HS-27A (cell line): ENCODE measurements at regions not wholly inside any gene's neighbourhood (a gene's known extent, or its start where the extent isn't known, plus 50 kb on each side); places are given as distances from the start of the nearest gene placed in this dataset.
"Not testable (repeated sequence)": the region's sequence is repeated elsewhere in the genome, so short reads cannot be mapped to it uniquely, and the experiment has no call there.

Source experiments
- DNase-seq: peaks from one replicate; pipeline ENCODE4 v3.0.0-alpha.2; 2012; ENCODE audit warnings: low read depth, missing footprints

DNA sequence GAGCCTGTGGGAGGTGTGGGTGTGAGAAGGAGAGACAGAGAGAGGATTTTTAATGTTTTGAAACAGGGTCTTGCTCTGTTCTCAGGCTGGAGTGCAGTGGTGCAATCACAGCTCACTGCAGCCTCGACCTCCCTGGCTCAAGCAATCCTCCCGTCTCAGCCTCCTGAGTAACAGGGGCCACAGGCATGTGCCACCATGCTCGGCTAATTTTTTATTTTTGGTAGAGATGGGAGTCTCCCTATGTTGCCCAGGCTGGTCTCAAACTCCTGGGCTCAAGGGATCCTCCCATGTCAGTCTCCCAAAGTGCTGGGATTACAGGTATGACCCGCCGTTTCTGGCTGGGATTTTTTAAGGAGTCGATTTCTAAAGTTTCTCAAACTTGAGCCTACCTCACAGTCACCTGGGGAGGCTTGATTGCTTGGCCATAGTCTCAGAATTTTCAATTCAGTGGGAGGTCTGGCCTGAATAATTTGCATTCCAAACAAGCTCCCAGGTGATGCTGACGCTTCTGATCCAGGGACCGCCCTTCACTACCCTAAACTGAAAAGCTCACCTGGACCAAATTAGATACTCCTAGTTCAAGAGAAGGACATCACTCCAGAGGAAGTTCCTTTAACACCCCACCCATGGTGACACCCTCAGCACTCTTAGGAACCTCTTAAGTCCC is 70.8 kb upstream of the SLC1A4 start:
- DNase-seq: no peak

DNA sequence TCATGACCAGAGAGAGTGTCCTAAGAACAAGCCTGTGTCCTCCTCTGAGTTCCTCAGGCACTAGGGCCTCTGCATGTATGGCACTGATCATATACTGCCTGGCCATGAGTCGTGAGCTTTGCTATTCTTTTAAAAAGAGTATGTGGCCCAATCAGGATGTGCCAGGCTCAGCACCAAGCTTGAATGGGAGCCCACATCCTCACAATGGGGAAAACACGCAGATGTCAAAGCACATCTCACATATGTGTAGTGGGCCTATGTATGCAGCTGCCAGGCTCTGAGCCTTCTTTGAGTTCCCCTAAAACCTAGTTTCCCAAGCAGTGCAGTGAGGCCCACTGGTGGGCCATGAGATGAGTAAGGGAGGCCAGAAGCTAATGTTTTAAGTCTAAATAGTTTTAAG is 69.9 kb upstream of the SLC1A4 start:
- DNase-seq: no peak

DNA sequence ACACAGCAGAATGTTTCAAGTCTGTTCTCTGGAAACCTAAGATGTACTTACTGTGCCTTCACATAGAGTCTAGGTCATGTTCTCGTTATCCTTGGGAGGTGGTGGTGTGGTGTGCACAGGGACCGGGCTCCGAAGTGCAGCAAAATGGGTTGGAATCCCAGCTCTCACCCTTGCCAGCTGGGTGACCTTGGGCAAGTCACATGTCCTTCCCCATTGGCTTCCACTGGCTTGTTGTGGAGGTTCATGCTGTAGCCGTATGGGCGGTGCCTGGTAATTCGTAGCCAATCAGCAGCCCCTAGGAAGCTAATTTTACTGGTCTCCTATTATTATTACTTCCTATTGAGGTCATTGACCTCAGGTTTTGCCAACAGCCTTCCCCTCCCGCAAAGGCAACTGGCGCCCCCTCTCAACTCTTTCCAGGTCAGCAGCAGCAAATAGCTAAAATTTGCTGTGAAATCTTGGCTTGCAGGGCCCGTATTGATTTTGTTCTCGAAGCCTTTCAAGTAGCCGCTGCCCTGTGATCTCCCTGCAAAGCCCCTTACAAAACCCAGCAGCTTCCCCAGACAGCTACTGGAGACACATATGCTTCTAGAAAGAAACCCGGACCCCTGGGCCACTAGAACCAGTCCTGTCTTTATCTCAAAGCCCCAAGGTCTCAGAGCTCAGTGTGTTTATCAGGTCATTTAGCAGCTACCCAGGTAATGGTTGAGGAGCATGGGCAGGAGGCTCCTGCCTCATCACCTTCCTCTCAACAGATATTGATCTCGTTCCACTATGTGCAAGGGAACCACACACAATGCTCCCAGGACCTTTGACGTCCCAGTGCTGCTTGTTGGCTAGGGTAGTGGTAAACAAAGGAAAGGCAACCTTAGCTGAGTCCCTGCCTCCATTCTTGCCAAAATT is 66.5 kb upstream of the SLC1A4 start:
- DNase-seq: no peak

DNA sequence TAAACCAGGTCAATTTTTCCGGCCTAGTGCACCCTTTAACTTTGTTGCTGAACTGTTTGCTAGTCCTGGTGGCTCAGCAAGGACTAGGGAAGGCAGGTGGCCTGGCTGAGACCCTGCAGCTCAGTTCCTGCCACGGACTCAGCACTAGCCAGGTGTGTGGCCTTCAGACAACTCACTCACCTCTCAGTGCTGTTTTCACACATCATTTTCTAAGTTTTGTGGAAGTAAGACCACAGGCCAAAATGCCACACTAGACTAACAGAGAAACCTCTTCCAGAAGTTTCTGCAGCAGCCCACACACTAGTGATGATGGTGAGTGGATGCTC is 65.9 kb upstream of the SLC1A4 start:
- DNase-seq: no peak

DNA sequence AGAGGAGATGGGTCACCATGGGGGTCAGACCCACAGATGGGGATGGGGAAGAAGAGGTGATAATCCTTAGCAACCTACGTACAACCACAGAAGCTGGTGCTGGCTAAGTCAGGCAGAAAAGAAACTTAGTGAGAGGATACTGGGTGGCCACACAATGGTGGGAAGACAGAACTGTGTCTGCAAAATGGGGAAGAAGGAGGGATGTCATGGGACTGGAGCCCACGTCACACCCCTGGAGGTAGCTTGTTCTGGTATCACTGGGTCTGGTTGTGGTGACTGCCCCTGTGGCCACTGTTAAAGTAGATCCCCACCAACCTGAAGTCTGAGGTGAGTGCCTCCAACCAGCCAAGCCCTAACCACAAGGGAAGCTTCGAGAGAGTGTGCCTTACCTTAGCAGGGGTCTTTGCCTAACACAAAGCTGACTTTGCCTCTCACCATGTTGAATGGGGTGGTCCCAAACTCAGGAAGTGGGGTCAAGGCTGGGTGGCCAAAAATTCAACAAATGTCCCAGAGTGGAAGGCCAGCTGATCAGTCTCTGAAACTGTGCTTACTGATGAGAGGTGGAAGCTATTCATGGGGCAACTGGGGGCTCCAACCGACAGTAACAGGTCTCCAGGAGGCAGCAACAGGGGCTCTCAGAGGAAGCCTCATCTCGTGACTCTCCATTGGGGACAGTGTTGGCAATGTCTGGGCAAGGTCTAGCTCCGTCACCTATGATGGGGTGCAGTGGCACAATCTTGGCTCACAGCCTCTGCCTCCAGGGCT is 64.8 kb upstream of the SLC1A4 start:
- DNase-seq: no peak

DNA sequence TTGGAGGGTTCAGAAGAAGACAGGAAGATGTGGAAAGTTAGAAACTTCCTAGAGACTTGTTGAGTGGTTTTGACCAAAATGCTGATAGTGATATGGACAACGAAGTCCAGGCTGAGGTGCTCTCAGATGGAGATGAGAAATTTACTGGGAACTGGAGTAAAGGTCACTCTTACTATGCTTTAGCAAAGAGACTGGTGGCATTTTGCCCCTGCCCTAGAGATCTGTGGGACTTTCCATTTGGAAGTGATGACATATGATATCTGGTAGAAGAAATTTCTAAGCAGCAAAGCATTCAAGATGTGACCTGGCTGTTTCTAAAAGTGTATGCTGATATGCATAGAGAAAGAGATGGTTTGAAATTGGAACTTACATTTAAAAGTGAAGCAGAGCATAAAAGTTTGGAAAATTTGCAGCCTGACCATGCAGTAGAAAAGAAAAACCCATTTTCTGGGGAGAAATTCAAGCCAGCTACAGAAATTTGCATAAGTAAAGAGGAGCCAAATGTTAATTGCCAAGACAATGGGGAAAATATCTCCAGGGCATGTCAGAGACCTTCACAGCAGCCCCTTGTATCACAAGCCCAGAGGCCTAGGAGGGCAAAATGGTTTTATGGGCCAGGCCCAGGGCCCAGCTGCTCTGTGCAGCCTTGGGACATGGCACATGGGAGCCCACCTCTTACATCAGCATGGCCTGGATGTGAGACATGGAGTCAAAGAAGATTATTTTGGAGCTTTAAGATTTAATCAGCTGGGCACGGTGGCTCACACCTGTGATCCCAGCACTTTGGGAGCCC is 63.1 kb upstream of the SLC1A4 start:
- not testable (repeated sequence) for DNase-seq

DNA sequence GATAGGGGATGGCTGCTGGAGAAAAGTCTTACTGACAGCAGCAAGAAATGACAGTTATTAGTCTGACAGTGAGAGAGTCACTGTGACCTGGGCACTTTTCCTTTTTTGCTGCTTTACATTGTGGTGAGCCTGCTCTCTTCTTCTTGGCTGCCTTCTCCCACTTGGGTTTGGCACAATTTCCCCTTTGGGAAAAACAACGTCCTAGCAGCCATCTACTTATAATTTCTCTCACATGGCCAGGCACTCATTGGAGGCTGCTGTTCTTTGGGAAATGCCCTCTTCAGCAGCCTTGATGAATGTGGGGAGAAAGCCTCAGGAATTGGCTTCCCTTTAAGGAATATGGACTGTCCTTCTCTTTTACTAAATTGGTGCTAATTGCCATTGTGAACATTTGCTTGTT is 60.4 kb upstream of the SLC1A4 start:
- DNase-seq: no peak

DNA sequence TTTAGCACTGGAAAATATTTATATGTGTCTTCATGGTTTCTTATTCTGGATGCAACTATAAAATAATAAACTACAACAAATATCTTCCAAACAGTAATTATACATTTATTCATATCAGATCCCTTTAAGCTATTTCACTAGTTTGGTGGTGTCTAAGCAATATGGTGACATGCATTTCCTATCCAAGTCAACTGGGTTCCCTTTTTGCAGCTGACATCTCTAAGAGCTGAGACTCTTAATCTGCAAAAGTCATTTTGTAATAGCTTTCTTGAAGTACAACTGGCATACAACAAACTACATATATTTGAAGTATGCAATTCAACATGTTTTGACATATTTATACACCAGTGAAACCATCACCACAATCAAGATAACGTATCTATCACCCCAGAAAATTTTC is 59.9 kb upstream of the SLC1A4 start:
- no peak for DNase-seq

DNA sequence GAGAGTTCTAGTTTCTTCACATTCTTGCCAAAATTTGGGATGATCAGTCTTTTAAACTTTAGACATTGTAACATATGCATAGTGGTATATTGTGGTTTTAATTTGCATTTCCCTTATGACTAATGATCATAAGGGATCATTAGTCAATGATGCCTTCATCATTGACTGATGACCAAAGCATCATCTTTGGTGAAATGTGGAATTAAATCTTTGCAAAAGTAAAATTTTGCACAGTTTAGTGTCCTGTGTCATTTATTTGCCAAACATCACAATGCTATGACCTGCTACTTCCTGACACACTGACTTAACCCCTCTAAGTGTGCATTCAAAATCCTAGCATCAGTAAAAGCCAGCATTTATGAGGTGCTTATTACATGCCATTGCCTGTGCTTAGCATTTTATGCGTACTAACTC is 58.9 kb upstream of the SLC1A4 start:
- no peak for DNase-seq

DNA sequence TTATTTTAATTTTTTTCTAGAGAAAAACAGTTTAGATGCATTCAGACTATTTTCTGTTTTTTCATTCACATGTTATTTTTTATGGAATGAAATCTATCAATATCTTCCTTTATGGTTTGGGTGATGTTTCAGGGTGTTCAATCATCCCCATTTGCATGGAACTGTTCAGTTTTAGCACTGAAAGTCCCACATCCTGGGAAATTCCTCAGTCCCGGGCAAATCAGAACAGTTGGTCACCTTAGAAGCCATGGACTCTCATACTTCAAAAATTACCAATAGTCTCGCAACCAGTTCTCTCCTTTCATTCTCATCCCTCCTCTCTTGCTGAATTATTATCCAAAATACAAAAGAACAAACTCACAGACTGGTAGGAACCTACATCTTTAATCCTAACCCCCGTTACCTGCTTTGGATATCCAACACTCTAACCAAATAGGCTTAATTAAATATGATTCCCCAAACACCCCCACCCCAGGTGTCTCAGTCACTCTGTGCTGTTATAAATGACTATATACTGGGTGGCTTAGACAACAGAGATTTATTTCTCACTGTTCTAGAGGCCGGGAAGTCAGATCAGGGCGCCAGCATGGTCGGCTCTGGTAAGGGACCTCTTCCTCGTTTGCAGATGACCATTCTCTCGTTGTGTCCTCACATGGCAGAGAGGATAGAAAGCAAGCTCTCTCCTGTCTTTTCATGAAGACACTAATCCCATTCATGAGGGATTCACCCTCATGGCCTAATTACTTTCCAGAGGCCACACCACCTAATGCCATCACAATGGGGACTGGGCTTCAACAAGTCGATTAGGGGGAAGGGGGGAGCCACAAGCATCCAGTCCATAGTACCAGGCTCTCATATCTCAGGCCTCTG is 57.7 kb upstream of the SLC1A4 start:
- DNase-seq: no peak

DNA sequence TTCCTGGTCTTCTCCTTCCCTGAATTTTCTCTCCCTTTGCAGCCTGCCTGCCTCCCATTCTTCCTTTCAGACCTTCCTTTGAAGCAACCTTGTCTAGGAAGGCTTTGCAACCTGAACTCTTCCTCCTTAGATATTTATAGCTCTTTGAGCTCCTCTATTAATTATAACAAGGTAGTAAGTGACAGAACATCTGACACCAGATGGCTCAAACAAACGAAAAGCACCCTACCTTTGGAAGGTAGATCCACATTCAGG is 57.2 kb upstream of the SLC1A4 start:
- no peak for DNase-seq

DNA sequence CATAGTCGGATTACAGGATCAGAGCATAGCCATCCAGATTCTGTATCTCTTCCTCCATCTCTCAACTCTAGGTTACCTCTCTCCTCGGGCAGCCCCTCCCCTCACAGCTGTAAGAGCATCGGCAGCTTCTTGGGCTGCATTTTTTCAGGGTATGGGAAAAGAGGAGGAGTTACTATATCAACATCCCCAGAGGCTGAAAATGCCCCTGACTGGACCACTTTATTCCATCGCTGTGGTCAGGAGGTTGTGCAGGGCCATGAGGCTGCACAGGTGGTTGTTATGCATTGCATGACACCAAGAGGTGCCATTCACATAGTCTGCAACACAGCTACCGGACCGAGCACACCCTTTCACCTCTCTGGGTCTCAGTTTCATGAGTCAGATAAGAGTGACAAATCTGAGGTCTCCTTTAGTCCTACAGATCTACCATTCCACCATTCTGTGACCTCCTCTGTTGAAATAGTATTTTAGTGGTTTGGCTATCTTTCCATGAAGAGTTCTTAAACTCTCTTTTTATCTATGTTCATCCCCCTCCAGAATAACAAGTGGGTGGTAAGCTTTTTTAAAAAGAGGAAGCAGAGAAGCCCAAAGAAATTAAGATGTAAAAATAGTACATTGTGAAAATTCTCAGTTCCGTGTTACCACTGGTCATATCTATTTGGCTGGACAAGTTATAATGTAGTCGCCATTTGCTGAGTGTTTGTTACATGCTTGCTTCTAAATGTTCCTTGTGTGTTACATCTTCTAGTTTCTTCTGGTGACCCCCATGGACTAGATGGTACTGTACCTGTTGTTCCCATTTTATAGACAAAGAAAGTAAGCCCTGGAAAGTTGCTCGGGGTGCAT is 56.6 kb upstream of the SLC1A4 start:
- DNase-seq: no peak

DNA sequence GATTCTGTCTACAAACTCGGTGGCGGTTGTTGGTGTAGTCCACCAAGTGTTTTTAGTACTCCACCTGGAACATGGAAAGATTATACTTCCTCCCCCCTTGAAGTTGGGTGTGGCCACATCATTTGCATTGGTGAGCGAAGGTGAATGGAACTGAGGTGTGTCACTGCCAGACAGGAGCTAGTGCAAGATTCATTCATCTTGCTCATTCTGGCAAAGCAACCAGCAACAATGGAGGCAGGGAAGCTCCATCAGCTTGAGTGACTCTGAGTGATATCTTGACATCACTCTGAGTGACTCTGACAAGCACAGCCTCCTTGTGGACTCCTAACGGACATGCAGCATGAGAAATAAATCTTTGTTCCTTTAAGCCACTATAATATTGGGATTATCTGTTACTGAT is 54.7 kb upstream of the SLC1A4 start:
- no peak for DNase-seq

DNA sequence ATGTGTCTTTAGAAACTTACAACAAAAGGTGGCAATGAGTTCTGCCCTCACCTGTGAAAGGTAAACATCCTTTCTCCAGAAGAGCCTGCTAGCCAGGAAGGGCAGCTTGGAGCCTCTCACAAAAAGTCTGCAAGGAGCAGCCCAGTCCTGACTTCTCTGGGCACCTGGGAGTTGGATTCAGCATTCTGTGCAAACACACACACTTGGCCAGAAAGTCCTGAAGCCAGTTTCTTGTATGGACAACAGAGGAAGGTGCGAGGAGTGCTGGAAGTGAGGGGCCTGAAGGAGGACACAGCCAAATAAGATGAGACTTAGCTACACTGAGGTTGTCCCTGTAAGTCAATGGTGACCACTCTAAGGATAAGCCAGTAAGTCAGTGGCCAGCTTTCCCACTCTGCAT is 52.4 kb upstream of the SLC1A4 start:
- DNase-seq: no peak

DNA sequence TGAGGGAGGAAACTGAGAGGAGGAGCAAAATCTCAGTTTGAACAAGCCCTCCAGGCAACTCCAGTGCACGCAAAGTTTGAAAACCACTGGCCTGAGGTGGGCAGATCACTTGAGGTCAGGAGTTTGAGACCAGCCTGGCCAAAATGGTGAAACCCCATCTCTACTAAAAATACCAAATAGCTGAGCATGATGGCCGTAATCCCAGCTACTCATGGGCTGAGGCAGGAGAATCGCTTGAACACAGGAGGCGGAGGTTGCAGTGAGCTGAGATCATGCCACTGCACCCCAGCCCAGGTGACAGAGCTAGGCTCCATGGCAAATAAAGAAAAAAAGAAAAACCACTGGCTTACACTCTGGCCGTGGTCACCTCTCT is 51.9 kb upstream of the SLC1A4 start:
- DNase-seq: not testable (repeated sequence)

DNA sequence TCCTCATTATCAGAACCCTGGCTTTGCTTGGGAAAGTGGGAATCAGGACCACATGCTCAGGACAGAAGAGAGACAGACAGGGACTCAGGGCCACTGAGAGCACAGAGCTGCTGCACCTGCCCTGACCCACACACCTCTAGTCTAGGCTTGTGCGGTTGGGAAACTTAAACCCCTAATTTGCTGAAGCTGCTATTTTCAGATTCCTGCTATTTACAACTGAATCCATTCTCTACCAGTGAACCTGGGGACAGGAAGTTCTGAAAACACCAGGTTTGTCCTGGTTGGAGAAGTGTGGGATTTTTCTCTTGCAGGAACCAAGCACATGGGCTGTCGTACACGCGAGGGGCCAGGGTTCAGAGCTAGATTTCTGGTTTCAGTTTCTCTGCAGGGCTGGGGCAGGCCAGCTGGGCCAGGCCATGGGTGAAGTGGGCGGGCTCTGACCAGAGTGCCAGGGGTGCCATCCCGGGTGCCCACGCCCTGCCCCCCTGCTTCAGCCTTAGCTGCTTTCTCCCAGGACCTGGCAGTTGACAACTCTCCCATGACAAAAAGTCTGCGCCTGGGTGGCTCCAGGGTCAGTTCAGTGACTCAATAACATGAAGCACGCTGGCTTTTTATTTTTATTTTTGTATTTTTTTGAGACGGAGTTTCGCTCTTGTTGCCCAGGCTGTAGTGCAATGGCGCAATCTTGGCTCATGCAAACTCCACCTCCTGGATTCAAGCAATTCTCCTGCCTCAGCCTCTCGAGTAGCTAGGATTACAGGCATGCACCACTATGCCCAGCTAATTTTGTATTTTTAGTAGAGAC is 51.3 kb upstream of the SLC1A4 start:
- no peak for DNase-seq

DNA sequence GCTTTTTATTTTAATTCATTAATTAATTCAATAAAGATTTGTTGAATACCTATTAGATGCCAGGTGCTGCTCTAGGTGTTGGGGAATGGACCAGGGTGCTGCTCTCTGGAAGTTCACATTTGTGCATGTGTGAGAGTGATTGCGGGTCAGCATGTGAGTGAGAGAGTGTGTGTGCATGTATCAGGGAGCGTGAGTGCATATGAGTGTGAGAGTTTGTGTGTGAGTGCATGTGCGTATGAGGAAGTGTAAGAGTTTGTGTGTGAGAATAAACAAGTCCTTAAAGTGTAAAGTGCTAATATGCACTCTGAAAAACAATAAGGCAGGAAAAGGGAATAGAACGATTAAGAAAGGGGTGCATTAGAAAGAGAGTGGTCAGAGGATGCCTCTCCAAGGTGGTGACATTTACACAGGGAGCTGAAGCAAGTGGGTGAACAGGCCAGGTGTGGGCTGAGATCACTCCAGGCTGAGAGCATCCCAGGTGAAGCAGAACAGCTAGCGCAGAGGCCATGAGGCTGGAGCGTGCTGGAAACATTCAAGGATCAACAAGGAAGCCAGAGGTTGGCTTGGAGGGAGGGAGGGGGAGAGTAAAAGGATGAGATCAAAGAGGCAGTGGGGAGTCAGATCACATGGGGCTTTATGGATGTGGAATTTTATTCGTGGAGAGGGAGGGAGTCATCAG is 50.5 kb upstream of the SLC1A4 start:
- DNase-seq: no peak

DNA sequence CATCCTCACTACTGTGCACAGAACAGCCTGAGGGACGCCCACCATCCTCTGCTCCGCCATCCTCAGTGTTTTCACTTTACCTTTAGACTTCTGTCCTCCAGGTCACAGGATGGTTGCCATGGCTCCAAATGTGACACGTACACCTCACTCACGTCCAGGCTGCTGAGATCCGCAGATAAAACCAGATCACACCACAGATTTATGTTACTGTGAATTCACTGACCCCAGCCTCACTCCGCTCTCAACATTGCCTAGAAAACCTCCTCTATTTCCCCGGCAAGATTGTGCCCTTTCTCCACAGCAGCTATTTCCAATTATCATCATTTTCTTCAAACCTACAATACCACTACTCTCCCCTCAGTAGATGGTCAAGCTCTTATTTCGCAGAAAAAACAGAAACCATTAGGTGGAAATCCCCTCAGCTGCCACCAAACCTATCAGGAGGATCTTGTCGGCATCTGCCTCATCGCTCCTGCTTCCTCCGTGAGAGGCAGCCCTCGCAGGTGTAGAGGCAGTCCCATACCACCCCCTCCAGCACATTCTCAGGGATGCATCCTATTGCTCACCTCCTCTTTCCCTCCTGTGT is 49.8 kb upstream of the SLC1A4 start:
- no peak for DNase-seq
